ENCODE measurements at regions not wholly inside any gene's neighbourhood (a gene's known extent, or its start where the extent isn't known, plus 50 kb on each side); places are given as distances from the start of the nearest gene placed in this dataset.
"Not testable (repeated sequence)": the region's sequence is repeated elsewhere in the genome, so short reads cannot be mapped to it uniquely, and the experiment has no call there.

DNA sequence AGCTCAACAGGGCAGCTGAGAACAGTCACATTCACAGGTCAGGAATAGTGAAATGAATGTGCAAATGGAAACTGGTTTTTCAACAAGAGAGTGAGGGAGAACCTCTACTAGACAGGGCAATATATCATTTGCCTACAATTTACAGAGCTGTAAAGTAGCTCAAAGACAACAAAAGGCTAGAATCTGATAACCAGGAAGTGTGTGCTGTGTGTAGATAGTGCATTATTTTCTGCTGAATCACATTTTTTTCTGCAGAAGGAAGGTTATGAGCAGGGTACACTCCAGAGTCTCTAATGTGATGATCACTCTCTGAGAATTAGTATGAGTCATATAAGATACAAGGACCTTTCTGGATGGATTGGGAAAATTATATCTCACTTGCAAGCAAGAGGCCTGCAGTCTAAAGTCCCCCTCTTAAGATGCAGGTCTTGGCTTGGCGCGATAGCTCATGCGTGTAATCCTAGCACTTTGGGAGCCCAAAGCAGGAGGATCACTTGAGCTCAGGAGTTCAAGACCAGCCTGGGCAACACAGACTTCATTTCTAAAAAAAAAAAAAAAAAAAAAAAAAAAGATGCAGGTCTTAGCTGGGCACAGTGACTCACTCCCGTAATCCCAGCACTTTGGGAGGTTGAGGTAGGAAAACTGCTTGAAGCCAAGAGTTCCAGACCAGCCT, 59.9 kb upstream of the COBL start:
- no peak overlapping the region for H3K9ac ChIP-seq
- H3K4me3 ChIP-seq, result no peak overlapping the region
- no peaks in the 10 kb centered on the region for H4K20me1 ChIP-seq (ENCODE audit: low read depth)
- DNase-seq (ENCODE audit: low spot score), result no peak
- no peaks in the 10 kb centered on the region for H3K36me3 ChIP-seq
- no peak for TF ChIP-seq EZH2 (IDR thresholded peaks at IDR 0.05)
- TF ChIP-seq, protein P1, sequence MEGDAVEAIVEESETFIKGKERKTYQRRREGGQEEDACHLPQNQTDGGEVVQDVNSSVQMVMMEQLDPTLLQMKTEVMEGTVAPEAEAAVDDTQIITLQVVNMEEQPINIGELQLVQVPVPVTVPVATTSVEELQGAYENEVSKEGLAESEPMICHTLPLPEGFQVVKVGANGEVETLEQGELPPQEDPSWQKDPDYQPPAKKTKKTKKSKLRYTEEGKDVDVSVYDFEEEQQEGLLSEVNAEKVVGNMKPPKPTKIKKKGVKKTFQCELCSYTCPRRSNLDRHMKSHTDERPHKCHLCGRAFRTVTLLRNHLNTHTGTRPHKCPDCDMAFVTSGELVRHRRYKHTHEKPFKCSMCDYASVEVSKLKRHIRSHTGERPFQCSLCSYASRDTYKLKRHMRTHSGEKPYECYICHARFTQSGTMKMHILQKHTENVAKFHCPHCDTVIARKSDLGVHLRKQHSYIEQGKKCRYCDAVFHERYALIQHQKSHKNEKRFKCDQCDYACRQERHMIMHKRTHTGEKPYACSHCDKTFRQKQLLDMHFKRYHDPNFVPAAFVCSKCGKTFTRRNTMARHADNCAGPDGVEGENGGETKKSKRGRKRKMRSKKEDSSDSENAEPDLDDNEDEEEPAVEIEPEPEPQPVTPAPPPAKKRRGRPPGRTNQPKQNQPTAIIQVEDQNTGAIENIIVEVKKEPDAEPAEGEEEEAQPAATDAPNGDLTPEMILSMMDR (IDR thresholded peaks at IDR 0.05), result no peak
- no peak for TF ChIP-seq EZH2phosphoT487 (IDR thresholded peaks at IDR 0.05)
- Mint-ChIP-seq H3K4me1 (no peaks in the 10 kb centered on the region), H3K4me3 (no peak overlapping the region), H3K36me3 (no peaks in the 10 kb centered on the region), H3K27ac (no peak overlapping the region), H3K27me3 (ENCODE audit: insufficient read depth, low read depth) (peaks cover 5% of the 10 kb centered on the region), H3K9me3 (peaks cover 3% of the 10 kb centered on the region)
- H3K27ac ChIP-seq, result no peak overlapping the region
- no peaks in the 10 kb centered on the region for H3K9me3 ChIP-seq (ENCODE audit: low read depth)
- no peaks in the 10 kb centered on the region for H3K4me1 ChIP-seq
- no peak overlapping the region for H3K4me2 ChIP-seq
- H3F3A ChIP-seq (ENCODE audit: low read depth), result no peaks in the 10 kb centered on the region
- no peak overlapping the region for H2AFZ ChIP-seq (replicated peaks)
- H3K27me3 ChIP-seq, result no peaks in the 10 kb centered on the region
- H3K79me2 ChIP-seq (ENCODE audit: low read depth), result no peaks in the 10 kb centered on the region

DNA sequence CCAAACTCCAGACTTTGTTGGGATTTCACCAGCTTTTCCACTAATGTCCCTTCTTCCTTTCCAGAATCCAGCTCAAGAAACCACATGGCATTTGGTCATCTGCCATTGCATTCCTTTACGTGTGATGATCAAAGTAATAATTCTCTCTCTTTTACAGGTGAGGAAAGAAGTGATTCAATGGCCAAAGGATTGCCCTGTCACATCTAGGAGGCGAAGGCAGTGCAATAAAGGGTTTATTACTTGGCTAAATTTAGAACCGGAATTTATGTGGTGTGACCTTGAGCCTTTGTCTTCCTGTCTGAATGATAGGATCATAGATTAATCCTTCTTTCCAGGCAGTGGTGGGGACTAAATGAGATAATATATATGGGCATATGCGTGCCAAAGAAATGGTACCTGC, 58.3 kb upstream of the COBL start:
- Histone ChIP-seq H3K27me3 (no peaks in the 10 kb centered on the region), H3F3A (ENCODE audit: low read depth) (no peaks in the 10 kb centered on the region), H2AFZ (replicated peaks) (no peak overlapping the region), H3K27ac (no peak overlapping the region), H3K4me2 (no peak overlapping the region), H4K20me1 (ENCODE audit: low read depth) (no peaks in the 10 kb centered on the region), H3K79me2 (ENCODE audit: low read depth) (no peaks in the 10 kb centered on the region), H3K9ac (no peak overlapping the region), H3K36me3 (no peaks in the 10 kb centered on the region), H3K9me3 (ENCODE audit: low read depth) (no peaks in the 10 kb centered on the region), H3K4me3 (no peak overlapping the region), H3K4me1 (no peaks in the 10 kb centered on the region)
- DNase-seq (ENCODE audit: low spot score), result no peak
- TF ChIP-seq, protein P1 (IDR thresholded peaks at IDR 0.05), result no peak
- TF ChIP-seq EZH2 (IDR thresholded peaks at IDR 0.05) (no peak), EZH2phosphoT487 (IDR thresholded peaks at IDR 0.05) (no peak)
- no peak overlapping the region for H3K27ac Mint-ChIP-seq
- H3K36me3 Mint-ChIP-seq, result no peaks in the 10 kb centered on the region
- H3K9me3 Mint-ChIP-seq, result peaks cover 3% of the 10 kb centered on the region
- H3K4me3 Mint-ChIP-seq, result no peak overlapping the region
- no peaks in the 10 kb centered on the region for H3K4me1 Mint-ChIP-seq
- H3K27me3 Mint-ChIP-seq (ENCODE audit: insufficient read depth, low read depth), result peaks cover 3% of the 10 kb centered on the region

- not testable (repeated sequence) for H3K27me3 Mint-ChIP-seq (ENCODE audit: insufficient read depth, low read depth); H3K9me3 Mint-ChIP-seq; H3K4me3 ChIP-seq; H3K36me3 ChIP-seq; DNase-seq (ENCODE audit: low spot score); H3K4me1 ChIP-seq; H3K36me3 Mint-ChIP-seq; H3K9ac ChIP-seq; H3K27me3 ChIP-seq; H3K79me2 ChIP-seq (ENCODE audit: low read depth); H3K9me3 ChIP-seq (ENCODE audit: low read depth); H3K27ac ChIP-seq; H3F3A ChIP-seq (ENCODE audit: low read depth); H3K4me3 Mint-ChIP-seq; H4K20me1 ChIP-seq (ENCODE audit: low read depth); H3K4me1 Mint-ChIP-seq; H2AFZ ChIP-seq (replicated peaks); H3K27ac Mint-ChIP-seq; H3K4me2 ChIP-seq
- TF ChIP-seq, protein P1 (IDR thresholded peaks at IDR 0.05), result peak; percentile 30
Measured at GRCh38 chr7:51373607-51374006, 57.0 kb upstream of the COBL start.

All from neural progenitor cell (in vitro differentiated cells).